ENCODE measurements at regions not wholly inside any gene's neighbourhood (a gene's known extent, or its start where the extent isn't known, plus 50 kb on each side); places are given as distances from the start of the nearest gene placed in this dataset.

GRCh38 chr6:10343320-10343719 is 71.6 kb downstream of the TFAP2A start:
- intact Hi-C loops (cut with micrococcal nuclease), result no loop called here
- no peaks in the 10 kb centered on the region for H3K9me3 ChIP-seq (replicated peaks in 1 of 2; ENCODE audit: control insufficient read depth in 1 of 2, insufficient read depth in 1 of 2, low read length in 2 of 2)
- H3K27ac ChIP-seq (ENCODE audit: low read depth in 1 of 2, low read length in 2 of 2), result no peak overlapping the region
- H3K4me2 ChIP-seq (replicated peaks; ENCODE audit: extremely low read depth, low read length, poor library complexity, severe bottlenecking), result no peak overlapping the region
- no peaks in the 10 kb centered on the region for H4K20me1 ChIP-seq (ENCODE audit: insufficient read depth, low read length)
- no peaks in the 10 kb centered on the region for H3K4me1 Mint-ChIP-seq
- no peak overlapping the region for H3K27ac Mint-ChIP-seq
- no peaks in the 10 kb centered on the region for H3K36me3 ChIP-seq (replicated peaks in 1 of 2; ENCODE audit: control insufficient read depth in 1 of 2, insufficient read depth in 2 of 2, low read length in 2 of 2)
- no peak overlapping the region for H2AFZ ChIP-seq (ENCODE audit: insufficient read depth, low read depth, low read length, poor library complexity, severe bottlenecking)
- WGBS (ENCODE audit: insufficient coverage), result no CpG with 5 or more reads among the region's 4 CpGs
- H3K9ac ChIP-seq (ENCODE audit: insufficient read depth, low read length, poor library complexity, severe bottlenecking), result no peak overlapping the region
- H3K4me3 Mint-ChIP-seq, result no peak overlapping the region
- H3K4me3 ChIP-seq (replicated peaks in 1 of 3; ENCODE audit: low read depth in 2 of 3, low read length in 3 of 3), result no peak overlapping the region
- no peak for DNase-seq
- H3K36me3 Mint-ChIP-seq, result no peaks in the 10 kb centered on the region
- peaks cover 0 to 3% (median 0%) of the 10 kb centered on the region in 7 donors for H3K9me3 Mint-ChIP-seq
- no peaks in the 10 kb centered on the region for H3K27me3 ChIP-seq (ENCODE audit: control insufficient read depth in 2 of 2, insufficient read depth in 2 of 2, low read length in 2 of 2)
- no peak for TF ChIP-seq CTCF (IDR thresholded peaks at IDR 0.05)
- H3K27me3 Mint-ChIP-seq (ENCODE audit: low read depth in 3 of 3), result peaks cover 0 to 13% (median 3%) of the 10 kb centered on the region in 3 donors
- H3K79me2 ChIP-seq (ENCODE audit: insufficient read depth, low read length), result no peaks in the 10 kb centered on the region
- no peaks in the 10 kb centered on the region for H3K4me1 ChIP-seq (ENCODE audit: control insufficient read depth in 1 of 2, insufficient read depth in 2 of 2, low read length in 2 of 2)

GRCh38 chr6:10341605-10342004 is 73.3 kb downstream of the TFAP2A start:
- no peak overlapping the region for H2AFZ ChIP-seq (ENCODE audit: insufficient read depth, low read depth, low read length, poor library complexity, severe bottlenecking)
- H3K4me1 Mint-ChIP-seq, result no peaks in the 10 kb centered on the region
- H3K4me3 Mint-ChIP-seq, result no peak overlapping the region
- H3K79me2 ChIP-seq (ENCODE audit: insufficient read depth, low read length), result no peaks in the 10 kb centered on the region
- no peak overlapping the region for H3K27ac Mint-ChIP-seq
- no peaks in the 10 kb centered on the region for H4K20me1 ChIP-seq (ENCODE audit: insufficient read depth, low read length)
- H3K4me3 ChIP-seq (replicated peaks in 1 of 3; ENCODE audit: low read depth in 2 of 3, low read length in 3 of 3), result no peak overlapping the region
- no peaks in the 10 kb centered on the region for H3K4me1 ChIP-seq (ENCODE audit: control insufficient read depth in 1 of 2, insufficient read depth in 2 of 2, low read length in 2 of 2)
- H3K9ac ChIP-seq (ENCODE audit: insufficient read depth, low read length, poor library complexity, severe bottlenecking), result no peak overlapping the region
- TF ChIP-seq CTCF (IDR thresholded peaks at IDR 0.05), result no peak
- DNase-seq, result no peak
- H3K27me3 Mint-ChIP-seq (ENCODE audit: low read depth in 3 of 3), result peaks cover 0 to 13% (median 2%) of the 10 kb centered on the region in 3 donors
- H3K27ac ChIP-seq (ENCODE audit: low read depth in 1 of 2, low read length in 2 of 2), result no peak overlapping the region
- H3K27me3 ChIP-seq (ENCODE audit: control insufficient read depth in 2 of 2, insufficient read depth in 2 of 2, low read length in 2 of 2), result no peaks in the 10 kb centered on the region
- H3K36me3 ChIP-seq (replicated peaks in 1 of 2; ENCODE audit: control insufficient read depth in 1 of 2, insufficient read depth in 2 of 2, low read length in 2 of 2), result no peaks in the 10 kb centered on the region
- intact Hi-C loops (cut with micrococcal nuclease), result no loop called here
- no peaks in the 10 kb centered on the region for H3K36me3 Mint-ChIP-seq
- H3K4me2 ChIP-seq (replicated peaks; ENCODE audit: extremely low read depth, low read length, poor library complexity, severe bottlenecking), result no peak overlapping the region
- peaks cover 0 to 4% (median 0%) of the 10 kb centered on the region in 7 donors for H3K9me3 Mint-ChIP-seq
- no CpG with 5 or more reads among the region's 4 CpGs for WGBS (ENCODE audit: insufficient coverage)
- H3K9me3 ChIP-seq (replicated peaks in 1 of 2; ENCODE audit: control insufficient read depth in 1 of 2, insufficient read depth in 1 of 2, low read length in 2 of 2), result no peaks in the 10 kb centered on the region
